ENCODE measurements at regions not wholly inside any gene's neighbourhood (a gene's known extent, or its start where the extent isn't known, plus 50 kb on each side); places are given as distances from the start of the nearest gene placed in this dataset.

GRCh38 chr1:68704800-68705443 is 208.0 kb upstream of the DEPDC1 start:
- H3K4me1 ChIP-seq (ENCODE audit: control insufficient read depth, insufficient read depth, low read length) = no peaks in the 10 kb centered on the region
- WGBS, 2 experiments (ENCODE audit: insufficient coverage in 1 of 2, insufficient read length in 1 of 2) = 81% methylated on average over 2 of the region's 2 CpGs; no CpG with 5 or more reads in 1 of the 2 experiments
- TF ChIP-seq, protein P1, sequence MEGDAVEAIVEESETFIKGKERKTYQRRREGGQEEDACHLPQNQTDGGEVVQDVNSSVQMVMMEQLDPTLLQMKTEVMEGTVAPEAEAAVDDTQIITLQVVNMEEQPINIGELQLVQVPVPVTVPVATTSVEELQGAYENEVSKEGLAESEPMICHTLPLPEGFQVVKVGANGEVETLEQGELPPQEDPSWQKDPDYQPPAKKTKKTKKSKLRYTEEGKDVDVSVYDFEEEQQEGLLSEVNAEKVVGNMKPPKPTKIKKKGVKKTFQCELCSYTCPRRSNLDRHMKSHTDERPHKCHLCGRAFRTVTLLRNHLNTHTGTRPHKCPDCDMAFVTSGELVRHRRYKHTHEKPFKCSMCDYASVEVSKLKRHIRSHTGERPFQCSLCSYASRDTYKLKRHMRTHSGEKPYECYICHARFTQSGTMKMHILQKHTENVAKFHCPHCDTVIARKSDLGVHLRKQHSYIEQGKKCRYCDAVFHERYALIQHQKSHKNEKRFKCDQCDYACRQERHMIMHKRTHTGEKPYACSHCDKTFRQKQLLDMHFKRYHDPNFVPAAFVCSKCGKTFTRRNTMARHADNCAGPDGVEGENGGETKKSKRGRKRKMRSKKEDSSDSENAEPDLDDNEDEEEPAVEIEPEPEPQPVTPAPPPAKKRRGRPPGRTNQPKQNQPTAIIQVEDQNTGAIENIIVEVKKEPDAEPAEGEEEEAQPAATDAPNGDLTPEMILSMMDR (conservative IDR thresholded peaks at IDR 0.05) = no peak
- no peaks in the 10 kb centered on the region for H3K27me3 Mint-ChIP-seq (ENCODE audit: insufficient read depth)
- H3K4me3 ChIP-seq (ENCODE audit: low read length) = no peak overlapping the region
- H3K36me3 ChIP-seq (ENCODE audit: control insufficient read depth, insufficient read depth, low read length) = no peaks in the 10 kb centered on the region
- H3K4me1 Mint-ChIP-seq = no peaks in the 10 kb centered on the region
- peaks cover 8% of the 10 kb centered on the region for H3K9me3 Mint-ChIP-seq
- H3K27ac Mint-ChIP-seq = no peak overlapping the region
- no peaks in the 10 kb centered on the region for H3K27me3 ChIP-seq (ENCODE audit: control insufficient read depth, insufficient read depth, low read length, poor library complexity, severe bottlenecking)
- no peak overlapping the region for H3K27ac ChIP-seq (ENCODE audit: low read depth, low read length)
- no peak overlapping the region for H3K4me3 Mint-ChIP-seq
- no peaks in the 10 kb centered on the region for H3K36me3 Mint-ChIP-seq (ENCODE audit: low read depth)
- DNase-seq = no peak
- peaks cover 12% of the 10 kb centered on the region for H3K9me3 ChIP-seq (ENCODE audit: control insufficient read depth, low read length)
- no peak overlapping the region for H3K9ac ChIP-seq (ENCODE audit: extremely low read depth, low read length, poor library complexity, severe bottlenecking)

DNA sequence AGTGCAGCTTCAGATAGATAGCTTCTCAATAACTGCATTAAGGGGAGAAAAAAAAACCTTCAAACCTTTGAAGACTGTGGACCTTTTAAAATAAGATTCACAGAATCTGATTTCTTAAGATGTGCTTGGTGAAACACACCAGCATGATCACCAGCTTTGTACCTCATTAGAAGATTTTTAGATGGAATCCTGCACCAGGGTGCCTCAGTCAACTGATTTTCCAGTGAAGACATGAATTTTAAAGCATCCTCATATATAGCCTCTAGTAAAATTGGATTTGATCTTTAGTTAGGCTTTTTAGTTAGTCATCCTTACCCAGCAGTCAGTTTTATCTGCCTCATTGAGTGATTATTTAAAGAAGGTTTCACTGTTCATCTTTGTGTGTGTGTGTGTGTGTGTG is 208.6 kb upstream of the DEPDC1 start:
- Mint-ChIP-seq H3K27ac (no peak overlapping the region), H3K27me3 (ENCODE audit: insufficient read depth) (no peaks in the 10 kb centered on the region), H3K4me1 (no peaks in the 10 kb centered on the region), H3K9me3 (peaks cover 12% of the 10 kb centered on the region), H3K36me3 (ENCODE audit: low read depth) (no peaks in the 10 kb centered on the region), H3K4me3 (no peak overlapping the region)
- Histone ChIP-seq H3K4me1 (ENCODE audit: control insufficient read depth, insufficient read depth, low read length) (no peaks in the 10 kb centered on the region), H3K4me3 (ENCODE audit: low read length) (no peak overlapping the region), H3K27ac (ENCODE audit: low read depth, low read length) (no peak overlapping the region), H3K36me3 (ENCODE audit: control insufficient read depth, insufficient read depth, low read length) (no peaks in the 10 kb centered on the region), H3K27me3 (ENCODE audit: control insufficient read depth, insufficient read depth, low read length, poor library complexity, severe bottlenecking) (no peaks in the 10 kb centered on the region), H3K9me3 (ENCODE audit: control insufficient read depth, low read length) (peaks cover 17% of the 10 kb centered on the region), H3K9ac (ENCODE audit: extremely low read depth, low read length, poor library complexity, severe bottlenecking) (no peak overlapping the region)
- TF ChIP-seq, protein P1 (conservative IDR thresholded peaks at IDR 0.05) = no peak
- DNase-seq = no peak

- Histone ChIP-seq H3K4me3 (ENCODE audit: low read length) (no peak overlapping the region), H3K27me3 (ENCODE audit: control insufficient read depth, insufficient read depth, low read length, poor library complexity, severe bottlenecking) (no peaks in the 10 kb centered on the region), H3K27ac (ENCODE audit: low read depth, low read length) (no peak overlapping the region), H3K4me1 (ENCODE audit: control insufficient read depth, insufficient read depth, low read length) (no peaks in the 10 kb centered on the region), H3K36me3 (ENCODE audit: control insufficient read depth, insufficient read depth, low read length) (no peaks in the 10 kb centered on the region), H3K9me3 (ENCODE audit: control insufficient read depth, low read length) (peaks cover 23% of the 10 kb centered on the region), H3K9ac (ENCODE audit: extremely low read depth, low read length, poor library complexity, severe bottlenecking) (no peak overlapping the region)
- 86% methylated on average over 4 of the region's 4 CpGs; no CpG with 5 or more reads in 1 of the 2 experiments for WGBS, 2 experiments (ENCODE audit: insufficient coverage in 1 of 2, insufficient read length in 1 of 2)
- Mint-ChIP-seq H3K4me1 (no peaks in the 10 kb centered on the region), H3K9me3 (peaks cover 21% of the 10 kb centered on the region), H3K36me3 (ENCODE audit: low read depth) (no peaks in the 10 kb centered on the region), H3K4me3 (no peak overlapping the region), H3K27ac (no peak overlapping the region), H3K27me3 (ENCODE audit: insufficient read depth) (no peaks in the 10 kb centered on the region)
- TF ChIP-seq, protein P1 (conservative IDR thresholded peaks at IDR 0.05) = no peak
- DNase-seq = no peak
Measured at GRCh38 chr1:68706639-68707317, 209.9 kb upstream of the DEPDC1 start.

Data from endodermal cell (in vitro differentiated cells).